HG03066 (cell line): ENCODE measurements at regions not wholly inside any gene's neighbourhood (a gene's known extent, or its start where the extent isn't known, plus 50 kb on each side); places are given as distances from the start of the nearest gene placed in this dataset.

Experiments used
- ATAC-seq: cut with Tn5 transposase; IDR thresholded peaks from one replicate; pipeline ENCODE4 v1.9.1; 2021; ENCODE audit warnings: low read depth; ENCODE audit not compliant: unreplicated experiment

DNA sequence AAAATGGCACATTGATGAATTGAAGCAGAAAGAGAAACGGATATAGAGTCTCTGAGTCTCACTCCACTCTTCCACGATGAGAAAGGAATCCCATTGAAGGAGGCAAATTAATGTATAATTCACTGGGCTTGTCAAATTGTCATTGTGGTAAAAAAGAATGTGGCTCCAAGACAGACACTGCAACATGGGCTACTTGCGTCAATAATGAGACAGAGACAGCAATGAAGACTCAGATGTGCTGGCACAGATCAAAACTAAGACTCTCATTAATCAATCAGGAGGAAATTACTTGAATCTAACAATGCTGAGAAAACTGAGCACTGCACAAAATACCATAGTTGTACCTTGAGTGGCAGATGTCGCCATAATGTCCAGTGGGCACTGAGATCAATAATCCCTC lies 1485.5 kb downstream of the TECRL start:
- ATAC-seq, result no peak

DNA sequence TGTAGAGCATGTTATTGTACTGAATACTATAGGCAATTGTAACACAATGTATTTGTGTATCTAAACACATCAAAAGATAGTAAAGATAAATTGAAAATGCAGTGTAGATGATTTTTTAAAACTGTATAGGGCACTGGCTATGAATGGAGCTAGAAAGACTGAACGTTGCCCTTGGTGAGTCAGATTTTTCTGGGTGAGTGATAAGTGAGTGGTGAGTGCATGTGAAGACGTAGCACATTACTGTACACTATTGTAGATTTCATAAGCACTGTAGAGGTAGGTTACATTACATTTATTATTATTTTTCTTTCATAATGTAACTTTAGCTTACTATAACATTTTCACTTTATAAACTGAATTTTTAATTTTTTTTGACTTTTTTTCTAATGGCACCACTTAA lies 1491.6 kb downstream of the TECRL start:
- no peak for ATAC-seq

DNA sequence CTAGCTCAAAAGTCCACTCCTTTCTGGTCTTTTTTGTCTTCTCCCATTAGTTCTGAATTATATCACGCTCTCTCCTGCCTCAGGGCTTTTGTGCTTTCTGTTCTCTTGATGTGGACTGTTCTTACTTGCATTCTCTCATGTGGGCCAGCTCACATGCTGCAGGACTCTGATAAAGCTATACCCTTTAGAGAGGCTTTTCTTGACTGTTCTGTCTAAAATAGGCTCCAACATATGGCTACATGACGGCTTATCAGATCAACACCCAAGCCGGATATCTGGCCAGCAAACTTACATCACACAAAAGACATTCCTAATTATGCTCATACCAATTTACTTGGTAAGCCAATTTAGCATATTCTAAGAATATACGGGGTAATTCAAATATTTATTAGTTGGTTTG lies 1494.5 kb downstream of the TECRL start:
- ATAC-seq, result no peak

DNA sequence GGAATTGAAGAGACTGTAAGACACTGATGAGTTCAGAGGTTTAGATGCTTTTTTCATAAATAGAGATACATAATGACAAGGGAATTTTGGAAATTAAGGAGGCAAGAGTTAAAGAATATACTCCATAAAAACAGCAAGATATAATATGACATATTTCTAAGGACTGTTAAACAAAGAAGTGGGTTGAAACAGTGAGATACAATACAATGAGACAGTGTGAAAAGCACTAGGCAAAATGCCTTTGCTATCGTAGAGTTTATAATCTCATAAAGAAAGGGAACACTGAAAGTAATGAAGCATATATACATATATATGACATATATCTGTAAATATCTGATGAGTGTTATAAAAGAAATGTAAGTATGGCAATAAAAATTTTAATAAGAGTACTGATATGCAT lies 1496.2 kb downstream of the TECRL start:
- ATAC-seq, result no peak

DNA sequence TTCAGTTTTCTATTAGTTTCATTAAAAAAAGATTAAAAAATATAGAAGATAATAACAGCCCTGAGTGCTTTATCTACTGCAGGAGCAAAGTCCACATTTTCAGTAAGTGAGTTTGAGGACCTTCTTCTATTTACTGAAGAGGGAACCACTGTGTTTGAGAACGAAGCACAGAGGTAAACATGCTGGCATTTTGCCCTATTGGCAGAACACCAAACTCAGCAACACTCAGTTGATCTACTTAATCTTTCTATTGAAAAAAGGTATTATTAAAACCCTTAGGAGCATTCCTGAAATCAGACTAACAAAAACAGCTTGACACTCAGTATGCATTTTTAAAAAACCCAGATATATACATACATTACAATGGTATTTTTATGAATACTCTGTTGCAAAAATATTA lies 1496.7 kb downstream of the TECRL start:
- no peak for ATAC-seq

DNA sequence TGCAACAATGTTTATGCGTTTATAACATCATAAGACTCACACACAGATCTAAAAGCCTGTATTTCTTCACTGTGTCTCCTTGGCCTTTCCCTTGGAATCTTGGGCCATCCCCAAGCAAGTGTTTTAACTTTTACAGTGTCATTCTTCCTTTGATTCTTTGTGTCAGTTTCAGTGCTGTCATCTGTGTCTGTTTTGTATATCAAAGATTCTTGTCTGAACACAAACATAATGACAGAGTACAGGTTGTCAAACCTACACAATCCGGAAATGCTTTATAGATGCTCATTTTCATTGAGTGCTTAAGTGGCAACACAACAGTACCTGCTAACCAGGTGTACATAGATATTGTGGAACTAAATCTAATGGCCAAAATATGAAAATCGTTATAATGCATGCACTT lies 1500.0 kb downstream of the TECRL start:
- no peak for ATAC-seq

DNA sequence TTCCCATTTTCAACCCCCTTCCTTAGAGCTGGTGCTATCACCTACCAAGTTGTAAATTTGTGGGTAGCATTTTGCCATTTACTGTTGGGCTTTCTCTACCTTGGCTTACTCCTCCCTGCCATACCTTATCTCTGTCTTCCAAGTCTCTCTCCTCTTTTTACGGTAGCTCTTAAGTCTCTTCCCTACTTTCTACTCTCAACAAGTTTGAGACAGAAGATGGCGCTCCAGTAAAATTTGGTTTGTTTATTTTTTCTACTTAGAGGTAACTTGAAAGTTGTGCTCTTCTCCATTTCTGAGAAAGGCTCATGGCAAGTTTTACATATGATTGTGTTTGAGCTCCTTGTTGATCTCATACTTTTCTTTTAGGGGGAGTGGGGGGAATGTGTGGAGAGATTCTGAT lies 1508.1 kb downstream of the TECRL start:
- ATAC-seq, result no peak

DNA sequence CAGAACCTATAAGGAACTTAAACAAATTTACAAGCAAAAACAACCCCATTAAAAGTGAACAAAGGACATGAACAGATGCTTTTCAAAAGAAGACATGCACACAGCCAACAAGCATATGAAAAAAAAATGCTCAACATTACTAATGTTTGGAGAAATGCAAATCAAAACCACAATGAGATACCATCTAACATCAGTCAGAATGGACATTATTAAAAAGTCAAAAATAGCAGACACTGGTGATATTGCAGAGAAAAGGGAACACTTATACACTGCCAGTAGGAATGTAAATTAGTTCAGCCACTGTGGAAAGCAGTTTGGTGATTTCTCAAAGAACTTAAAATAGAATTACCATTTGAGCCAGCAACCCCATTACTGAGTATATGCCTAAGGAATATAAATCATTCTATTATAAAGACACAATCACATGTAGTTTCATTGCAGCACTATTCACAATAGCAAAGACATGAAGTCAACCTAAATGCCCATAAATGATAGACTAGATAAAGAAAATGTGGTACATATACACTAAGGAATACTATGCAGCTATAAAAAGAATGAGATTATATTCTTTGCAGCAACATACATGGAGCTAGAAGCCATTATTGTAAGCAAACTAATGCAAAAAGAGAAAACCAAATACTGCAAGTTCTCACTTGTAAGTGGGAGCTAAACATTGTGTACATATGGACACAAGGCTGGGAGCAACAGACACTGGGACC lies 1509.4 kb downstream of the TECRL start:
- ATAC-seq, result no peak

DNA sequence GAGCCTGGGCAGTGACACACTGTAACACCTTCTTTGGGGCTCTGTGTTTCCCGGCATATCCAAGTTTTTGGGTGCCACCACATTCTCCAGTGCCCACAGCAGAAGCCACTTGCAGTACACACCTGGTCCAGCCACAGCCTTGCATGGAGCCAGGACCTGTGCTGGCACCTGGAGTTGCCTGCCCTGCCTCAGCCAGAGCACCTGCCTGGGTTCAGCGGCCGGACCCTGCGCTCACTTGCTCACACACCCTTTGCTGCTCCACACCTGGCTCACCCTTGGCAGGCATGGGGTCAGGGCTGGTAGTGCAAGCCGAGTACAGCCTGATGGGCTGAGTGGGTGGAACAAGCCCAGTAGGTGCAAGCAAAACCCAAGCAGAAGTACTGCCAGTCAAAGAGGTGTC lies 1511.1 kb downstream of the TECRL start:
- ATAC-seq, result no peak

DNA sequence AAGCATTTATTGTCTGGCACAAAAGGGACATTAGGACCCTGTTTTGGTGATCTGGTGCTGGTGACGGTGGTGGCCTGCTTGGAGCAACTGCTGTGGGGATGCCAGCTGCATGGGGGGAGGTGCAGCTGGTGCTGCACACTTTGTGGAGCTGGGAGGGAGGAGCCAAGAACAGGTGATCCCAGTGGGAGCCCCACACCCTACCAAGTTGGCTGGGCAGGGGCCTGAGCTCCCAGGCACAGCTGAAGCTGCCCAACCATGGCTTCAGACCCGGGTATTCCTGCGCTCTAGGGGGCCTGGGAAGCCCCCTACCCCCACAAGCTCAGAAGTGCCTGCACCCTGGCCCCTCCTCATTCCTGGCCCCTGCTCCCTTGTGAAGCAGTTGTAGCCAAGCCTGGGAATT lies 1512.5 kb downstream of the TECRL start:
- ATAC-seq, result no peak

DNA sequence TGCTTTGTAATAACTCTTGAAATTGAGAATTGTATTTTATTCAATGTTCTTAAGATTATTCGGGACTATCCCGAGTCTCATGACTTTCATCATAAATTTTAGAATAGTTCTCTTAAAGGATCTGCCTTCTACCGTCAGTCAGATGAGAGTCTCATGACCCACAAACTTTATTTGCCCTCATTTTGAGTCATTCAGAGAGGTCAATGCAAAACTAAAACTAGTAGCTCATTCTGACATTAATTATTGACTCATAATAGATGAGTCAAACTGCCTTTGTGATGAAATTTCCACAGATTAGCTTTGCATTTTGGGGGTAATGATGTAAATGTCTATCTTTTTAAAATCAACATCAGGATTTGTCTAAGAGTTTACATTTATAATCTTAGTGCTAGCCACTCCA lies 1527.3 kb downstream of the TECRL start:
- no peak for ATAC-seq

DNA sequence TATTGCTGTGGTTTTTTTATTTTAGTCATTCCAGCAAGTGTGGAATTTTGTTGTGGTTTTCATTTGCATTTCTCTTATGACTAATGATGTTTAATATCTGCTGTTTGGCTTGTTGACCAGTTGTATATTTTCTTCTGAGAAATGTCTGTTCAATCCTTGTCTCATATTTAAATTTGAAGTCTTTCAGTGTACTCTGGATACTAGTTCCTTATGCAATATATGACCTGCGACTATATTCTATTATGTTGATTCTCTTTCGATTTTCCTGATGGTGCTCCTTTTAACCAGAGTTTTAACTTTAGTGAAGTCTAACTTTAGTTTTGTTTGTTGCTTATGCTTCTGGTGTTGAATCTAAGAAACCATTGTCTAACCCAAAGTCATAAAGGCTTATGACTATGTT lies 1528.0 kb downstream of the TECRL start:
- no peak for ATAC-seq

DNA sequence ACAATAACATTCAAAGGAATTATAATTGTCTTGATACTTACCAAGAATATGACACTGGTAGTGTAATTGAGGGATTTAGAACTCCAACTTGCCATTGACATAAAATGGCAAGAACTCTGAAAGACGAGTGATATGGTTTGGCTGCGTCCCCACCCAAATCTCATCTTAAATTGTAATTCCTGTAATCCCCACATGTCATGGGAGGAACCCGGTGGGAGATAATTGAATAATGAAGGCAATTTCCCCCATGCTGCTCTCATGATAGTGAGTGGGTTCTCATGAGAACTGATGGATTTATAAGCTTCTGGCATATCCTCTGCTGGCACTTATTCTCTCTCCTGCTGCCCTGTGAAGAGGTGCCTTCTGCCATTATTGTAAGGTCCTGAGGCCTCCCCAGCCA lies 1536.4 kb downstream of the TECRL start:
- ATAC-seq, result no peak

DNA sequence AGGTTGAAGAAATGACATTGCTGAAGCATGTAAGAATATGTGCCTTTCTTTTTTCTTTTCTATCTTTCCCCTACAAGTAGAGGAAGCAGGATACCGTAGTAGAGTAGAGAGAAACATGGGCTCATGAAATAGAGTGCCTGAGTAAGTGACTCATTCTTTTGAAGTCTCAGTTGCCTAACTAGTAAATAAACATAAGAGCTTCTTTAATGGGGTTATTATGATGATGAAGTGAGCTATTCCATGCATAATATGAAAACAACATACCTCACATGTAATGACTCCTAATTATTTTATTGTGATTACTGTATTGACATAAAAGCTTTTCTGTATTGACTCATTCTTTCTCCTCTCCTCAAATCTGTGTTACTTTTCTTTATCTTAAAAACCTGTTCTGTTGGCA lies 1538.2 kb downstream of the TECRL start:
- no peak for ATAC-seq

DNA sequence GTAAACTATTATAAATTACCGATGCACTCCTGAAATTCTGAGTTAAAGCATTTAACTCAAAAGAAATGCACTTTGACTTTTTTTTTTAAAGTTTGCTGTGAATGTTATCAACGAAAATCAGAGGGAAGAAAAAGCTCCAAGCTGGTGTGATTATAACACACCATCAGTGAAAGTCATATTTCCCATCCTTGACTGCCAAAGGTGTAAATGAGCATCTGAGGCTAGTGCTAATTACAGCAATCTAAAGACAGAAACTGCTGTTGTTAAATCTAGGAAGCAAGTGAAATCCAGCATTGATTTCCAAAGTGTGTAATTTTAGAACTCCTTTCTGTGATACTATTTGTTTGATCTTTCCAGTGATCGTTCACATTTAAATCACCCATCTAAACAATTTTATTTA lies 1538.8 kb downstream of the TECRL start:
- no peak for ATAC-seq

DNA sequence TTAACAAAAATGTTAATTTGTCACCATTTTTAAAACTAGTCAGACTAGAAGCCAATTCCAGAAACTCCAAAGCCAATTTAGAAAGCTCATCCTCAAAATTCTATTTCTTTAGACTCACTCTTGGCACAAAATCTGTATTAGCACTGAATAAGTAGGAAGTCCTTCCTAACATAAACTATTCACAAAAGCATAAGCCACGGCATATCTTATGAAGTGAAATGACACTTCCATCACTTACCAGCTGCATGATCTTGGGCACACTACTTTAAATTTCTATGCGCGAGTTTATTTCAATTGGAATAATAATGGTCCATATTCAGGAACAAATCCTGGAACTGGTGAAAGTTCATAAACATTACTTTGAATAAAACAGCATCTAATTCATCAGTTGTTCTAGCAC lies 1544.0 kb downstream of the TECRL start:
- no peak for ATAC-seq

DNA sequence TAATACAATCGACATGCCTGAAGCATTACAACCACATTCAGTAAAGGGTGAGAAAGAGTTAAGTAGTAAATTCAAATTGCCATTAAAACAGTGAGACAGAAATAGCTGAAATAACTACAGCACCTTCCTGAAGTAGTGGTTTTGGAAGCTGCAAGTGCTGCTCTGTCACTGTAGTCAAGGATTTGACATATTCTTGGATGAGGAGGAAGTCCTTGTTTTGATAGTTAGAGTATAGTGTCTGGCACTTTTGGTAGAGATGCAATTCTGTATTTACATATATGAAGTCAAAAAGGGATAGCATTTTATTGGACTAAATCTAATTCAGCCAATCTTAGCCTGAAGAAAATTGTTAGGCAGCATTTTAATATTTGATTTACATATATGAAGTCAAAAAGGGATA lies 1559.6 kb downstream of the TECRL start:
- ATAC-seq, result no peak

DNA sequence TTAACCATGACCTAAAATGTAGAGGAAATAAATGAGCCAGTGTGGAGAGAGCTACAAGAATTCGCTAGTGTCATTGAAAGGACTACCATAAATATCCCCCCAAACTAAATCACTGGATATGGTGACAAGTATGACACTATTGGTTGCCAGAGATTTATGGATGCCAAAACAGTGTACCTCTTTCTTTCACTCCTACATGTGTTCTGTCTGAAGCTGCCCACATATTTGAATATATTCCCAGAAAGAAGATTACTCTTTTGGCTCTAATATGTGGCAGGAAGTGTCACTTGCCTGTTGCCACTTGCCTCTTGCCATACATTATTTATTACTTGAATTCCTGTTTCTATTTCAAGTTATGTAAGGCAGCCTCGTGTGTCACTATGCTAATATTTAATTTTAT lies 1573.6 kb downstream of the TECRL start:
- ATAC-seq, result no peak

DNA sequence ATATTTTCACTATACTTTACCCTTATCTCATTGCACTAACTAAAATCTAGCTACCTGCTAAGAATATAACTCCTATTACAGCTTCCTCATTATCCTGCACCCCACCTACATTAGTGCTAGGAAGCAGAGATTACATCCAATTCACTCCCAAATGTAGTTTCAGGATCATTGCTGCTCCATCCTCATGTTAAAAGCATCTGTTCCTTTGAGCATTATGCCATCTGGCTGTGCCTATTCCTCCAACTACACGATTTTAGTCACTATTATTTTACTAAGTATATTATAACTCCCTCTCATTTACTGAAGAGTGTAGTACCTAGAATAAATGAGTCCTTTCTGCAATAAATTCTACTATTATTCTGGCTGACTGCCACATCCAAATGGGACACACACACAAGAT lies 1586.9 kb downstream of the TECRL start:
- ATAC-seq, result no peak

DNA sequence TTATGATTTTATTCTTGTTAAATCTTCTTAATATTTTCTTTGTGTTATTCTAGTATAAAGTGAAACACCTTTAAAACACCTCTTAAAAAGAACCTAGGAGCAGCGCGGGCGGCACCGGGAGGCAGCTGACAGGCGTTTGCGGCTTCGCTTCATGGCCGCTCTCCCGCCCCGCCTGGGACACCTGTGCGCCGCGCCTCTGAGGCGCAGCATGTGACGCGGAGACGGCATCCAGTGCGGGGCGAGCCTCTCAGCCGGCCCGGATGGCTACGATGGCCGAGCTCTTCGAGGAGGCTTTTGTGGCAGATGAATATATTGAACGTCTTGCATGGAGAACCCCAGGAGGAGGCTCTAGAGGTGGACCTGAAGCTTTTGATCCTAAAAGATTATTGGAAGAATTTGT lies 1592.7 kb downstream of the TECRL start:
- no peak for ATAC-seq

DNA sequence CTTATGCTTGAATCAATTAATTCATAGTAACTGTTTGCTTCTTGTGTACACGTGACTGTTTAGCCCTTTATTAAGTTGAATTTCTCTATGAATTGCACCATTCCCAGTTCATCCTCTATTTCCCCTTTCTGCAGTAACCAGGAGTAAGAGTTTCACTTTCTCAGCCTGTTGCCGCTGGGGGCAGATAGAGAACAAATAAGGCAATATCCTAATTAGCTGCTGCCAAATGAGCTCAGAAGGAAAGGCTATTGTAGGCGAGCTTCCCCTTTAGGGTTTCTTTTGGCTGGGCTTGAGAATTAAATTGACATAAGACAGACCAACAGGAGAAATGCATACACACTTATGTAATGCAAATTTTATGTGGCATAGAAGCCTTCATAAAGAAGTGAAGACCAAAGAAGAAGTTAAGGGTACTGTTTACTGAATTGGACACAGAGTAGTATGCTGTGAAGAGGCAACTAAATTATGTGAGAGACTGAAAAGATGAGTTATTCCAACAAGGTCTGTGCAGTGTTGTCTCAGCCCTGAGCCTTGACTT lies 1594.7 kb downstream of the TECRL start:
- ATAC-seq, result no peak

DNA sequence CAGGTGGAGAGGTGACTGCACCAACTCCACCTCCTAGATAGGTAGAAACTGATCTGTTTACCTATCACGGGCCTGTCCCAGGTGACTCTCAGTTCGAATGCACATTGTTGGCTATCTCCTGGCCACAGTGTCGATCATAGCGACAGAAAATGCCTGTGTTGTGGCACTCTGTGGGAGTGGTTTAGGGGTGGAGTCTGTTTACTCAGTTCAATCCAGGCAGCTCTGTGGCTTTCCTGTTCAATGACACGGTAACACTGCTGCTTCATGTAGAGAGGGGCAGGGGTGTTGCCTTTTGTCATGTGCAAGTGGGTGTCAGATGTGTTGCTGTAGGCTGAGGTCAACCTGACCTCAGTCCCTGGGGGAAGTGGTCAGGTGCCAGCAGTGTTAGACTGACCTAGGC lies 1602.4 kb downstream of the TECRL start:
- no peak for ATAC-seq

DNA sequence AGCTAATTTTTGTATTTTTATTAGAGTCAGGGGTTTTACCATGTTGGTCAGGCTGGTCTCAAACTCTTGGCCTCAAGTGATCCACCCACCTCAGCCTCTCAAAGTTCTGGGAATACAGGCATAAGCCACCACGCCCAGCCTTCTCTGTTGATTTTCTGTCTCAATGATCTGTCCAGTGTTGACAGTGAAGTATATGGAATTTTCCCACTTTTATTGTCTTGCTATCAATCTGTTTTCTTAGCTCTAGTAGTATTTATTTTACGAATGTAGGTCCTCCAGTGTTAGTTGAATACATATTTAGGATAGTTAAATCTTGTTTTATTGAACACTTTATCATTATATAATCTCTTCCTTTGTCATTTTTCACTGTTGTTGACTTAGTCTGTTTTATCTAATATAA lies 1603.9 kb downstream of the ADGRL3 start:
- ATAC-seq, result no peak
